ENCODE measurements at regions not wholly inside any gene's neighbourhood (a gene's known extent, or its start where the extent isn't known, plus 50 kb on each side); places are given as distances from the start of the nearest gene placed in this dataset.

DNA sequence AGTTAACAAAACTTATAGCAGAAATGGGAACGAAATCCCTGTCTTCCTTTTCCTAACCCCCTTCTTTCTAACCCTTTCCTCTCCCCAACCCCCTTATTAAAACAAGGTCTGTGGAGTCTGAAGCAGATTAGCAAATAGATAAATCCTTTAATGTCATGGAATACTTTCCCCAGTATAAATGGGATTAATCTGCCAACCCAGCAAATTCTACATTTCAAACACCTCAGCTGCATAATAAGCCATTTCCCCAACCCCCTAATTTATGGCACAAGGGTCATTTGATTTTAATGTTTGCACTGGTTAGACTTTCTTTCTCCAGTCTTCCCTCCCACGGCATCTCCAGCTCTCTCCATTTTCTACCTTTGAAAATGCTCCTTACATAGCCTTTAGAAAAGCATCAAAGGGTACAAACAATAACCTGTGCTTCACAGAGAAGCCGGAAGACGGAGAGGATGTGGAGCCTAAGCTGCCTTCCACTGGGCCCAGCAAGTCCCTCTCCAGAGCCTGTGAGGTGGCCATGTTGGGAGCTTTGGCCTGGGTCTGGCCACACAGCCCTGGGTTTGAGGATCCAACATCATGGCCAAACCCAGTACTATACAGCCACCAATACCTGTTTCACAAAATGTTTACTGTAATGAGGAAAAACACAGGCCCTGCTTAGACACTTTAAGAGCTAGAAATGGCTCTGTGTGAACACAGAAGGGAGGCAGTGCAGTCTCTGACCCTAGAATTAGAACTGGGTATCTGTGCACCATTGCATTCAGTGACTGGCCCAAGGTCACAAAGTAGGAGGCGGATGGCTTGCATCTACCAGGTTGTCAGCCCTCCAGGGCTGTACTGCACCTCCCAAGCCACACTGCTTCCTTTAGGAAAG, 56.9 kb upstream of the SPRY1 start:
- no peak for DNase-seq

DNA sequence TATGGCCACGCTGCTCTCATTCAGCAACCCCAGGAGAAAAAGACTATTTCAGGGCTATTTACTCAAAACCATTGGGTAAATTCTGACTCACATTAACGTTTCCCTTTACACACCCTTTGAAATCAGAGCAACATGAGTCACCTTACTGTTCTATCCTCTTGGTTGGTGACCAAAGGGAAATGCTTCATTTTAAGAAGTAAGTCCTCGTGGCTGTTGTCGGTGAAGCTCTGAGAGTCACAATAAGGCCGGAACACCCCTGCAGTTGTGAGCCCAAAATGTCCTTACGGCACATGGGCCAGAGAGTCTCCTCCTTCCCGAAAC, 56.3 kb upstream of the SPRY1 start:
- no peak for DNase-seq

DNA sequence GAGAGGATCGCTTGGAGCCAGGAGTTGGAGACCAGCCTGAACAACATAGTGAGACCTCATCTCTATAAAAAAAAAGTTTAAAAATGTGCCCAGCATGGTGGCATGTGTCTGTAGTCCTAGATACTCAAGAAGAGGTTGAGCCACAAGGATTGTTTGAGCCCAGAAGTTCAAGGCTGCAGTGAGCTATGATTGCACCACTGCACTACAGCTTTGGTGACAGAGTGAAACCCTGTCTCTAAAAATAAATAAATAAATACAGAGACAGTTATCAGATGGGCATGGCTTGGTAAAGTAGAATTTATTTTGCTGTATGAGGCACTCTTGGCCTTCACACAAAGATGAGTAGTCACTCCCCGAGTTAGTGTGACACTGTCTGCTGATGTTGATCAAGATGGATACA, 54.1 kb upstream of the SPRY1 start:
- DNase-seq, result no peak

DNA sequence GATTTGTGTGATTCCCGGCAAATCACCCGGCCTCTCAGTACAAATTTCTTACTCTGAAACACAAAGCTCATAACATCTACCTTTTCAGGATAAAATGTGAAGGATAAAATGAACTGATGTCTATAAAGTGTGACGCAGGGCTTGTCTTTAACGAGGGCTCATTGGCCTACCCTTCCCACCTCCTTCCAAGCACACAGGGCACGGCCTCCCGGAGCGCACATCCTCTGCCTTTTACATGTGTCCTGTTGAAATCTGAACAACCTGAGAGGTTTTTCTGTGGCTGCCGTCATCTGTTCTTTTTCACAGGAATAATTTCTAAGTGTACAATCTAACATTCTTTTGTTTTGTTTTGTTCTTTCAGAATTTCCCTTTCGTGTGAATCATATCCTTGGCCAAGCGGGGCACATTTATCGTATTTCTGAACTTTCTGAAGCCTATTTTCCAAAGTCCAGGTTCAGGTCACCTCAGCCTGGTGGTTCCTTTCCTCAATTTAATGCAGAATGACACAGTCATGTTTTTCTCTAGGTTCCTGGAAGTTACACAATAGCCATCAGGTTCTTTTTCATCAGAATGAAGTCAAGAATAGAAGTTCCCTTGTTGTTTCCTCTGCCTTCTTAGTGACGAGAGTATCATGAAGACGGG, 53.1 kb upstream of the SPRY1 start:
- no peak for DNase-seq

DNA sequence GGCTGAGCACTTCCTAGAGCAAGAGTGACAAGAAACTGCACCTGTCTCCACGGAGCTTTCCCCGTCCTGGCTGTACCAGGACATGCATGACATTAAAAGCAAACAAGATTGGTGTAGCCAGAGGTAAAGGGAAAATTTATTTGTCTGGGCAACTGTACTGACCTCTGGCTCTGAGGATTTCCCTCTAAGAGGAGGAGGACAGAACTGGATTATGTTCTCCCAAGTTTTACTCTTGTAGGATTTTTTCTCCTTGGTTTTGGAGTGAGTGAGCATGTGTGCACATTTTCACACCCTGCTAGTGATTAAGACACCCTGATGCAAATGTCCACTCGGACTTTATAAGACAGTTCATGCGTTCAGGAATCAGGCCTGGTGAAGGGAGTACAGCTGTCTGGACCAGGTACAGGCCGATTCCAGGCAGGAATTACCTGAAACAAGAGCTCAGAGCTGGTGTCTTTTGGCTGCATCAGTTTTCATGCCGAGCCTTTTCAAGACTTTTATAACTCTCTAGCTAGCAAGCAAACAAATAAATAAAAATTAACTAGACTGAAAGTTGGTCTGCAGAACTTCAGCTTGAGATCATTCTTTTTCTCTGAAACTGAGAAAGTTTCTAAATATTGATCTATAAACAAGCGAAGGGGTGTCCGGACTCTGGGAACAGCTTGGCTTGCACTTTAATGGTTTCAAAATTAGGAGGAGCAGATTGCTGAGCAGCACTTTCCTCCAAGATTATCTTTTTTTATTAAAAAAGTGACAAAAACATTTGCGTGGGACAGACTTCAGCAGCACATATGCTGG, 51.3 kb upstream of the SPRY1 start:
- DNase-seq, result no peak

DNA sequence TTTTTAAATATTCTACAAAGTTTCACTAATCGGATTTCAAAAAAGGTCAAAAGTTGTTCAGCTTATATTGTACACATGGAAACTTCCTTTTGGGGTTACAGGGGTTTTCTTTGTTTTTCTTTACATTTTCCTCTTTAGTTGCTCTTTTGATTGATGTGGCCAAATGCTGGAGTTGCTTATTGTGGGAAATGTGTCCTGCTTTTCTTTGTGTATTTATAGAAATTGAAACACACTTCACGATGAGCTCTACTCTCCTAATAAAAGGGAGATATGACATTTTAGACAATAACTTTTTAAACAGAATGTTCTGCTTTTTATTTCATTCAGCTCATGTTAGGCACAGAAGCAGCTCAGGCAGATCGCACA, 50.7 kb upstream of the SPRY1 start:
- DNase-seq, result no peak

DNA sequence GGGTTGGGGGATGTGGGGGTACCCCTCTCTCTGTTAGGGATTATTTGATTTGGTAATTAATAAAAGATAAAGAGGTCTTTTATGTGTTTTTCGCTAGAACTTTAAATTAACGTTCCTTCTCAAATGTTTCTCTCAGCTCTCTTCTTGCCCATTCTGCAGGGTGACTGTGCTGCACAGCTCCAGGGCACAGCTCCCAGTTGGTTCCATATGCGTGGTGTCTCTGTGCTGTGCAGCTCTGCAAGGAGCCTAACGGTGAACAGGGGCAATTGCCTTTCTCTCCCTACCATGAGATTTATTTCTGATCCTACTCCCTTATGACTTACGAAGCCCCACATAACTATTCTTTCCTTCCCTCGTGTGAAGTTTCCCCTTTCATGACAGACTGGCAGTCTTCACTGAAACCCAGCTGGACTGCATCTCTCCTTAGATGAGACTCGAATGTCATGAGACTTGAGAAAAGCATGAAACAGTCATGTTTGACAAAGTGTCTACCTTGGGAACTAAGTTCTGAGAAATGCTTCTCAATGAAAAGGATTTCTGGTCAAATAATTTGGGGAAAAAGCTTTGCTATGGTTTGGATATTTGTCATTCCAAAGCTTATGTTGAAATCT, 50.2 kb upstream of the SPRY1 start:
- DNase-seq, result no peak

All from NCI-H446 (cell line).